Cardiac fibroblast (primary cell): ENCODE measurements at regions not wholly inside any gene's neighbourhood (a gene's known extent, or its start where the extent isn't known, plus 50 kb on each side); places are given as distances from the start of the nearest gene placed in this dataset.

Source experiments
- DNase-seq, 2 donors: peaks; one replicate each; pipeline versions ENCODE4 v3.0.0 to v3.0.0-alpha.2; 2010; ENCODE audit warnings: low read depth in 2 of 2
- H3K4me3 ChIP-seq, 2 donors: replicated peaks in 1 of 2; 1 replicate in 1 of 2; 2 replicates in 1 of 2; pipeline ENCODE4 v1.5.1; 2011; ENCODE audit warnings: low read depth in 2 of 2, low read length in 2 of 2, mild to moderate bottlenecking in 2 of 2, moderate library complexity in 1 of 2
- CTCF ChIP-seq: IDR thresholded peaks from one replicate; pipeline ENCODE4 v1.5.1; 2011; ENCODE audit warnings: low read depth, mild to moderate bottlenecking, low read length, inconsistent platforms

GRCh38 chr12:97924122-97924521 lies 461.5 kb downstream of the RMST start:
- H3K4me3 ChIP-seq, result no peak overlapping the region
- DNase-seq, result no peak
- no peak for TF ChIP-seq CTCF

- no peak overlapping the region for H3K4me3 ChIP-seq
- no peak for TF ChIP-seq CTCF
- no peak for DNase-seq
Measured at GRCh38 chr12:97927977-97928376, 465.4 kb downstream of the RMST start.

- TF ChIP-seq CTCF, result no peak
- no peak for DNase-seq
- H3K4me3 ChIP-seq, result no peak overlapping the region
Measured at GRCh38 chr12:97936165-97936564, 473.6 kb downstream of the RMST start.

GRCh38 chr12:97938031-97938430 lies 475.4 kb downstream of the RMST start:
- no peak for DNase-seq
- TF ChIP-seq CTCF, result no peak

GRCh38 chr12:97939156-97939555 lies 476.6 kb downstream of the RMST start:
- no peak for DNase-seq
- H3K4me3 ChIP-seq, result no peak overlapping the region
- no peak for TF ChIP-seq CTCF

More at GRCh38 chr12:97938031-97938430, 475.4 kb downstream of the RMST start:
- H3K4me3 ChIP-seq, result no peak overlapping the region

DNA sequence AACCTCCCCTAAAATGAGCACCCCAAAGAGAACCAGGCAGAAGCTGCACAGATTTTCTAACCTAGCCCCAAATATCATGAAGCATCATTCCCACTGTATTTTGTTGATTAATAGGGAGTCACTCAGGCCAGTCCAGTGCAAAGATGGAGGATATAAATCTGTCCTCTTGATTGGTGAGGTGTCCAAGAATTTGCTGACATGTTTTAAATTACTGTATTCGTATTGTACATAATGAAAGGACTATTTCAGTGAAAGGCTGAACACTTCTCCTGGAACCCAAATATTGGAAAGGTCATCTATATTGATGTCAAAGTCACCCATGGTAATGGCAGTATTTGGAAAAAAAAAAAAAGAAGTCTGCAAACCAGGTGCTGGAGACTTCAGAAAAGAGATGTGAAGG lies 477.5 kb downstream of the RMST start:
- no peak for DNase-seq
- no peak overlapping the region for H3K4me3 ChIP-seq
- no peak for TF ChIP-seq CTCF

DNA sequence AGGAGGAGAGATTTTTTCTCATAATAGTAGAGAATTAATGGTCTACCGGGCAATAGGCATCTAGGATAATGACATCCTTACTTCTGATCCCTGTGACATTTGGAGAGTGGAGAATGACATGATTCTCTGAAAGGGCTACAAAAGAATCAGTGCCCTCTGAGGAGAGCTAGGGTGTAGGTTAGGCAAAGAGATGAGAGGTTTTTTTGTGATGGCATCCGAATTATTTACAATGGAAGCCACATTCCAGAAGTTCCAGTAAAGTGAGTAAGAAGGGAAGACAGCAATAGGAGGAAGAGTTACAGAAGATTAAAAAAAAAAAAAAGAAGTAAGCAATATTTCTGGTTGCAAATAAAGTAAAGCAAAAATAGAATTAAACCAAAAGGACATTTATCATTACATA lies 478.0 kb downstream of the RMST start:
- TF ChIP-seq CTCF, result no peak
- no peak overlapping the region for H3K4me3 ChIP-seq
- no peak for DNase-seq
